GM23338 (cell line): ENCODE measurements at regions not wholly inside any gene's neighbourhood (a gene's known extent, or its start where the extent isn't known, plus 50 kb on each side); places are given as distances from the start of the nearest gene placed in this dataset.

Source experiments
- CTCF ChIP-seq, 2 experiments: fragments of 200-600 bp in 1 of 2; sonication (generic) in 1 of 2; conservative IDR thresholded peaks; 2 replicates each; pipeline versions ENCODE4 v1.5.1 to v1.6.1; 2016 to 2017; ENCODE audit warnings: antibody characterized with exemption in 2 of 2, low read depth in 2 of 2, mild to moderate bottlenecking in 2 of 2, moderate library complexity in 1 of 2
- EZH2 ChIP-seq: fragments of 200-600 bp; sonication (generic); IDR thresholded peaks from one replicate; pipeline ENCODE4 v1.8.0; 2017; ENCODE audit warnings: antibody characterized with exemption, mild to moderate bottlenecking, low read depth; ENCODE audit not compliant: unreplicated experiment
- NANOG ChIP-seq: IDR thresholded peaks from 2 replicates; pipeline ENCODE4 v1.6.1; 2016; ENCODE audit warnings: antibody characterized with exemption, borderline replicate concordance
- POLR2AphosphoS5 ChIP-seq: IDR thresholded peaks from 2 replicates; pipeline ENCODE4 v1.6.1; 2016; ENCODE audit warnings: antibody characterized with exemption, low read depth
- ZNF114 ChIP-seq: fragments of 250-450 bp; sonication (Bioruptor Pico); IDR thresholded peaks from 2 replicates; pipeline ENCODE4 v1.5.0; 2020; ENCODE audit warnings: mild to moderate bottlenecking, moderate library complexity
- ZNF331 ChIP-seq: fragments of 250-450 bp; sonication (Bioruptor Pico); IDR thresholded peaks from 2 replicates; pipeline ENCODE4 v1.5.0; 2020; ENCODE audit warnings: low read depth, mild to moderate bottlenecking, moderate library complexity

- no peak for TF ChIP-seq CTCF (conservative IDR thresholded peaks at IDR 0.05; ENCODE audit: low read depth in 2 of 2)
- no peak for TF ChIP-seq ZNF114 (CRISPR knock-in tag)
- no peak for TF ChIP-seq POLR2AphosphoS5
- no peak for TF ChIP-seq NANOG
- no peak for TF ChIP-seq EZH2
- no peak for TF ChIP-seq ZNF331 (CRISPR knock-in tag)
Observed at GRCh38 chr14:98408024-98408555, 863.9 kb downstream of the BCL11B start.
